ENCODE measurements at regions not wholly inside any gene's neighbourhood (a gene's known extent, or its start where the extent isn't known, plus 50 kb on each side); places are given as distances from the start of the nearest gene placed in this dataset.
"Not testable (repeated sequence)": the region's sequence is repeated elsewhere in the genome, so short reads cannot be mapped to it uniquely, and the experiment has no call there.

DNA sequence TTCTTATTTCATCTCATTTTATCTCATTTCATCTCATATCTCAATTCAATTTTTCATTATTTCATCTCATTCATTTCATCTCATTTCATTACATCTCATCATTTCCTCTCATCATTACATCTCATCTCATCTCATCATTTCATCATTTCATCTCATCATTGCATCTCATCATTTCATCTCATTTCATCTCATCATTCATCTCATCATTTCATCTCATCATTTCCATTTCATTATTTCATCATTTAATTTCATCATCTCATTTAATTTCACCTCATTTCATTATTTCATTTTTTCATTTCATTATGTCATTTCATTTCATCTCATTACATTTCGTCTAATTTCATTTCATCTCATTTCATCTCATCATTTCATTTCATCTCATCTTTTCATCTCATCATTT, 2867.8 kb downstream of the RPIA start:
- DNase-seq (ENCODE audit: low spot score); POLR2A ChIA-PET (ENCODE audit: low non-redundant PET); H3K36me3 ChIP-seq (ENCODE audit: insufficient read depth, low read length, poor library complexity, severe bottlenecking); H3K27ac ChIP-seq (ENCODE audit: low read depth, low read length, poor library complexity, severe bottlenecking); CTCF ChIA-PET; H3K9me3 ChIP-seq (ENCODE audit: low read depth, low read length, poor library complexity, severe bottlenecking); BruUV-seq (replicated peaks); H3K4me3 ChIP-seq (ENCODE audit: low read depth, low read length, poor library complexity, severe bottlenecking); H3K4me1 ChIP-seq (ENCODE audit: insufficient read depth, low read length, poor library complexity, severe bottlenecking); H3K27me3 ChIP-seq (replicated peaks; ENCODE audit: insufficient read depth, low read depth, low read length, poor library complexity); intact Hi-C loops (cut with micrococcal nuclease; ENCODE audit: unreplicated experiment): not testable (repeated sequence)

DNA sequence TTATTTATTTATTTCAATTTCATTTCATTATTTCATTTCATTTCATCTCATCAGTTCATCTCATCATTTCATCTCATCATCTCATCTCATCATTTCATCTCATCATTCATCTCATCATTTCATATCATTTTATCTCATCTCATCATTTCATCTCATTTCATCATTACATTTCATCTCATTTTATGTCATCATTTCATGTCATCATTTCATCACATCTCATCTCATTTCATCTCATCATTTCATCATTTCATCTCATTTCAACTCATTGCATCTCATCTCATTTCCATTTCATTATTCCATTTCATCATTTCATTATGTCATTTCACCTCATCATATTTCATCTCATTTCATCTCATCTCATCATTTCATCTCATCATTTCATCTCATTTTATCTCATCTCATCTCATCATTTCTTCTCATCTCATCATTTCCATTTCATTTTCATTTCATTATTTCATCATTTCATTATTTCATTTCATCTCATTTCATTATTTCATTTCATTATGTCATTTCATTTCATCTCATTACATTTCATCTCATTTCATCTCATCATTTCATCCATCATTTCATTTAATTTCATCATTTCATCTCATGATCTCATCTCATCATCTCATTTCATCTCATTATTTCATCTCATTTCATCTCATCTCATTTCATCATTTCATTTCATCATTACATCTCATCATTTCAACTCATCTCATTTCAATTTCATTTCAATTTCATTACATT, 2868.6 kb downstream of the RPIA start:
- H3K4me3 ChIP-seq (ENCODE audit: low read depth, low read length, poor library complexity, severe bottlenecking); H3K27ac ChIP-seq (ENCODE audit: low read depth, low read length, poor library complexity, severe bottlenecking); H3K27me3 ChIP-seq (replicated peaks; ENCODE audit: insufficient read depth, low read depth, low read length, poor library complexity); H3K9me3 ChIP-seq (ENCODE audit: low read depth, low read length, poor library complexity, severe bottlenecking); CTCF ChIA-PET; POLR2A ChIA-PET (ENCODE audit: low non-redundant PET); H3K36me3 ChIP-seq (ENCODE audit: insufficient read depth, low read length, poor library complexity, severe bottlenecking); H3K4me1 ChIP-seq (ENCODE audit: insufficient read depth, low read length, poor library complexity, severe bottlenecking); intact Hi-C loops (cut with micrococcal nuclease; ENCODE audit: unreplicated experiment); BruUV-seq (replicated peaks); DNase-seq (ENCODE audit: low spot score): not testable (repeated sequence)

DNA sequence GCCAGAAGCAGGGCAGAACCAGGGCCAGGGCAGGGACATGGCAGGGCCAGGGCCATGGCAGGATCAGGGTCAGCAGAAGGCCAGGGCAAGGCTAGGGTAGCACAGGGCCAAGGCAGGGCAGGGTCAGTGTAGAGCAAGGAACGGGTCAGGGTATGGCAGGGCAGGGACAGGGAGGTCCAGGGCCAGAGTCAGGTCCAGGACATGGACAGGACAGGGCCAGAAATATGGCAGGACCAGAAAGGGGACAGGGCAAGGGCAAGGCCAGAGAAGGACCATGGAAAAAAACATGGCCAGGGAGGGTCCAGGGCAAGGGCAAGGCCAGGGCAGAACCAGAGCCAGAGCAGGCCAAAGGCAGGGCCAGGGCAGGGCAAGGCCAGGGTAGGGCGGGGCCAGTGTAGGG, 2870.7 kb downstream of the RPIA start:
- H3K9me3 ChIP-seq (ENCODE audit: low read depth, low read length, poor library complexity, severe bottlenecking); POLR2A ChIA-PET (ENCODE audit: low non-redundant PET); CTCF ChIA-PET; H3K27ac ChIP-seq (ENCODE audit: low read depth, low read length, poor library complexity, severe bottlenecking); H3K36me3 ChIP-seq (ENCODE audit: insufficient read depth, low read length, poor library complexity, severe bottlenecking); BruUV-seq (replicated peaks); H3K4me1 ChIP-seq (ENCODE audit: insufficient read depth, low read length, poor library complexity, severe bottlenecking); DNase-seq (ENCODE audit: low spot score); intact Hi-C loops (cut with micrococcal nuclease; ENCODE audit: unreplicated experiment); H3K4me3 ChIP-seq (ENCODE audit: low read depth, low read length, poor library complexity, severe bottlenecking); H3K27me3 ChIP-seq (replicated peaks; ENCODE audit: insufficient read depth, low read depth, low read length, poor library complexity): not testable (repeated sequence)

DNA sequence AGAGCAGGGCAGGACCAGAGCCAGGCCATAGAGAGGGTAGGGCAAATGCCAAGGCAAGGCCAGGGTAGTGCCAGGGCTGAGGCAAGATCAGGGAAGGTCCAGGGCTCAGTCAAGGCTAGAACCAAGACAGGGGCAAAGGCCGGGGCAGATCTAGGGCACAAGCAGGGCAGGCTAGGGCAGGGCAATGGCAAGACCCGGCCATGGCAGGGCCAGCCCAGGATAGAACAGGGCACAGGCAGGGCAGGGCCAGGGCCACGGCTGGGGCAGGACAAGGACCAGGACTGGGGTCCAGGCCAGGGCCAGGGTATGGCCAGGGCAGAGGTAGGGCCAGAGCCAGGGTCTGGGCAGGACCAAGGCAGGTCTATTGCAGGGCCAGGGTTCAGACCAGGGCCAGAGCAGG, 2873.2 kb downstream of the RPIA start:
- CTCF ChIA-PET; DNase-seq (ENCODE audit: low spot score); BruUV-seq (replicated peaks); H3K27ac ChIP-seq (ENCODE audit: low read depth, low read length, poor library complexity, severe bottlenecking); H3K4me3 ChIP-seq (ENCODE audit: low read depth, low read length, poor library complexity, severe bottlenecking); intact Hi-C loops (cut with micrococcal nuclease; ENCODE audit: unreplicated experiment); H3K36me3 ChIP-seq (ENCODE audit: insufficient read depth, low read length, poor library complexity, severe bottlenecking); H3K27me3 ChIP-seq (replicated peaks; ENCODE audit: insufficient read depth, low read depth, low read length, poor library complexity); H3K9me3 ChIP-seq (ENCODE audit: low read depth, low read length, poor library complexity, severe bottlenecking); POLR2A ChIA-PET (ENCODE audit: low non-redundant PET); H3K4me1 ChIP-seq (ENCODE audit: insufficient read depth, low read length, poor library complexity, severe bottlenecking): not testable (repeated sequence)

DNA sequence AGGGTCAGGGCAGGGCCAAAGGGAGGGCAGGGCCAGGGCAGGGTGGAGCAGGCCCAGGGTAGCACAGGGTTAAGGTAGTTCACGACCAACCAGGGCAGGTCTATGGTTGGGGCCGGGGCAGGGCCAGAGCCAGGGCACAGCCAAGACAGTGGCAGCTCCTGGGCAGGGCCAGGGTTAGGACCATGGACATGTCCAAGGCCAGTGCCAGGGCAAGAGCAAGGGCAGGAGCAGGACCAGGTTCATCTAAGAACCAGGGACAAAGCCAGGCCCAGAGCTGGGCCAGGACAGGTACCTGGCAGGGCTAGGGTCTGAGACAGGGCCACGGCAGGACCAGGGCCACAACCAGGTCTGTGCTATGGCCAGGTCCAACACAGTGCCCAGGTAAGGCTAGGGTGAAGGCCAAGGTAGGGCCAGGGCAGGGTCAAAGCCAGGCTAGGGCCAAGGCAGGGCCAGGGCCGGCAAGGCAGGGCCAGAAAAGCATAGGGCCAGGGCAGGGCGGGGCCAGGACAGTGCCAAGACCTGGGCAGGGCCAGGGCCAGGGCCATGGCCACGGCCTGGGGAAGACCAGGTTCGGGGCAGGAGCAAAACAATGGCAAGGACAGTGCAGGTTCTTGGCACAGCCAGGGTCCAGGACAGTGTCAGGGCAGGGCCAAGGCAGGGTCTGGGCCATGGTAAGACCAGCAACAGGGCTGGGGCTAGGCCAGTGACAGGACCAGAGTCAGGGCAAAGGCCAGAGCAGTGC, 2874.4 kb downstream of the RPIA start:
- DNase-seq (ENCODE audit: low spot score); H3K36me3 ChIP-seq (ENCODE audit: insufficient read depth, low read length, poor library complexity, severe bottlenecking); CTCF ChIA-PET; H3K27me3 ChIP-seq (replicated peaks; ENCODE audit: insufficient read depth, low read depth, low read length, poor library complexity); H3K4me3 ChIP-seq (ENCODE audit: low read depth, low read length, poor library complexity, severe bottlenecking); H3K4me1 ChIP-seq (ENCODE audit: insufficient read depth, low read length, poor library complexity, severe bottlenecking); H3K9me3 ChIP-seq (ENCODE audit: low read depth, low read length, poor library complexity, severe bottlenecking); intact Hi-C loops (cut with micrococcal nuclease; ENCODE audit: unreplicated experiment); POLR2A ChIA-PET (ENCODE audit: low non-redundant PET); BruUV-seq (replicated peaks); H3K27ac ChIP-seq (ENCODE audit: low read depth, low read length, poor library complexity, severe bottlenecking): not testable (repeated sequence)

DNA sequence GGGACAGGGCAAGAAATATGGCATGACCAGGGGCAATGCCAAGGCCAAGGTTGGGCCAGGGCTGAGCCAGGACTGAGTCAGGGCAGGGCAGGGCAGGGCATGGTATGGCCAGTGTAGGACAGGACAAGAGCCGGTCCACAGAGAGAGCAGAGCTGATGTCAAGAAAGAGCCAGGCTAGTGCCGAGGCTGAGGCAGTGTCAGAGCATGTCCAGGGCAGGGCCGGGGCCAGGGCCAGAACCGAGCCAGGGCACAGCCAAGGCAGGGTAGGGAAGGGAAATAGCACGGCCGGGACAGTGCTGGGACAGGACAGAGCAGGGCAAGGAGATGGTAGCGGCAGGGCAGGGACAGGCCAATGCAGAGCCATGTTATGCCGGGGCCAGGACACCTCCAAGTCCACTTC, 2875.1 kb downstream of the RPIA start:
- H3K4me3 ChIP-seq (ENCODE audit: low read depth, low read length, poor library complexity, severe bottlenecking); CTCF ChIA-PET; POLR2A ChIA-PET (ENCODE audit: low non-redundant PET); H3K27ac ChIP-seq (ENCODE audit: low read depth, low read length, poor library complexity, severe bottlenecking); BruUV-seq (replicated peaks); intact Hi-C loops (cut with micrococcal nuclease; ENCODE audit: unreplicated experiment); H3K9me3 ChIP-seq (ENCODE audit: low read depth, low read length, poor library complexity, severe bottlenecking); DNase-seq (ENCODE audit: low spot score); H3K36me3 ChIP-seq (ENCODE audit: insufficient read depth, low read length, poor library complexity, severe bottlenecking); H3K4me1 ChIP-seq (ENCODE audit: insufficient read depth, low read length, poor library complexity, severe bottlenecking); H3K27me3 ChIP-seq (replicated peaks; ENCODE audit: insufficient read depth, low read depth, low read length, poor library complexity): not testable (repeated sequence)

DNA sequence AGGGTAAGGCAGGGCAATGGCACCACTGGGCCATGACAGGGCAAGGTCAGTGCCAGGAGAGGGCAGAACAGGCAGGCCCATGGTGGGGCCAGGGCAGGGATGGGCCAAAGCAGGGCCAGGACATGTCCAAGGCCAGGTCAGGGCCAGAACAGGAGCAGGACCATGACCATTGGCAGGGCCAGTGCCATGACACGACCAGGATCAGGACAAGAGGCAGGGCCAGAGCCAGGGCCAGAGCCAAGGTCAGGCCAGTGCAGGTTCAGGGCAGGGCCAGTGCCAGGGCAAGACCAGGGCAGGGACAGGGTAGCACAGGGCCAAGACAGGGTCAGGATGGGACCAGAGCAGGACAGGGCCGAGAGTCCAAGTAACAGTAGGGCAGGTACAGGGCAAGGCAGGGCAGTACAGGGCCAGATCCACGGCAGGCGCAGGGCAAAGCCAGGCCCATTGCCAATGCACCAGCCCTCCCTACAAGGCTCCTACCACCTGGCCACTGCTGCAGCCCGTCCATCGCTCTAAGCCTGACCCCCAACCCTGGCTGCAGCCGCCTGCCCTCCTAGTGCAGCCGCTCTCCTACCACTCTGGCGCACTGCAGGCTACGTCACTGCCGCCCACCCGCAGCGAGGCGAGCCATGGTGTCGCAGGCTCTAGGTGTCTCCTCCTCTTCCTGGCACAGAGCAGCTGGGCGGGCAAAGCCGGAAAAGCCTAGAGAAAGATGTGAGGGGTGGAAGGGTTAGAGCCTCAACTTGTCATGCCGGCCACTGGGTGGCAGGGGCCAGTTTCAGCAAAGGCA, 2876.3 kb downstream of the RPIA start:
- BruUV-seq (replicated peaks); CTCF ChIA-PET; DNase-seq (ENCODE audit: low spot score): not testable (repeated sequence)

More for the DNA sequence above, 2876.3 kb downstream of the RPIA start:
- H3K27ac ChIP-seq (ENCODE audit: low read depth, low read length, poor library complexity, severe bottlenecking); H3K4me1 ChIP-seq (ENCODE audit: insufficient read depth, low read length, poor library complexity, severe bottlenecking); H3K9me3 ChIP-seq (ENCODE audit: low read depth, low read length, poor library complexity, severe bottlenecking); intact Hi-C loops (cut with micrococcal nuclease; ENCODE audit: unreplicated experiment); POLR2A ChIA-PET (ENCODE audit: low non-redundant PET); H3K27me3 ChIP-seq (replicated peaks; ENCODE audit: insufficient read depth, low read depth, low read length, poor library complexity); H3K36me3 ChIP-seq (ENCODE audit: insufficient read depth, low read length, poor library complexity, severe bottlenecking); H3K4me3 ChIP-seq (ENCODE audit: low read depth, low read length, poor library complexity, severe bottlenecking): not testable (repeated sequence)
